ENCODE measurements at regions not wholly inside any gene's neighbourhood (a gene's known extent, or its start where the extent isn't known, plus 50 kb on each side); places are given as distances from the start of the nearest gene placed in this dataset.

- no peaks in the 10 kb centered on the region for H3K27me3 ChIP-seq (ENCODE audit: low read length)
- no peak overlapping the region for H3K27ac ChIP-seq (ENCODE audit: low read depth, low read length)
- TF ChIP-seq CTCF (IDR thresholded peaks at IDR 0.05; ENCODE audit: insufficient read depth, low read length, poor library complexity, severe bottlenecking) = no peak
- TF ChIP-seq EZH2phosphoT487 (conservative IDR thresholded peaks at IDR 0.05; ENCODE audit: low read length) = no peak
Observed at GRCh38 chrX:18102006-18102405, 118.7 kb downstream of the BEND2 start.

GRCh38 chrX:18101087-18101486 is 119.6 kb downstream of the BEND2 start:
- H3K27ac ChIP-seq (ENCODE audit: low read depth, low read length) = no peak overlapping the region
- H3K79me2 ChIP-seq (ENCODE audit: insufficient read depth, low read length) = no peaks in the 10 kb centered on the region
- H3K9ac ChIP-seq (ENCODE audit: low read length) = no peak overlapping the region
- no peaks in the 10 kb centered on the region for H3K27me3 ChIP-seq (ENCODE audit: low read length)
- no peak overlapping the region for H2AFZ ChIP-seq (ENCODE audit: low read depth, low read length, severe bottlenecking)
- H3K9me3 ChIP-seq (ENCODE audit: insufficient read depth, low read length) = no peaks in the 10 kb centered on the region
- no peak overlapping the region for H3K4me2 ChIP-seq (ENCODE audit: low read depth, low read length, poor library complexity, severe bottlenecking)
- H4K20me1 ChIP-seq (ENCODE audit: low read depth, low read length) = no peaks in the 10 kb centered on the region
- no peaks in the 10 kb centered on the region for H3K9me2 ChIP-seq (replicated peaks; ENCODE audit: insufficient read depth, low read length)
- TF ChIP-seq EZH2phosphoT487 (conservative IDR thresholded peaks at IDR 0.05; ENCODE audit: low read length) (no peak), CTCF (IDR thresholded peaks at IDR 0.05; ENCODE audit: insufficient read depth, low read length, poor library complexity, severe bottlenecking) (no peak)
- H3K36me3 ChIP-seq (ENCODE audit: low read length) = no peaks in the 10 kb centered on the region
- H3F3A ChIP-seq (ENCODE audit: insufficient read depth) = no peaks in the 10 kb centered on the region
- no peak overlapping the region for H3K4me3 ChIP-seq (ENCODE audit: insufficient read depth, low read length, poor library complexity, severe bottlenecking)

More at GRCh38 chrX:18102006-18102405, 118.7 kb downstream of the BEND2 start:
- Histone ChIP-seq H3K9ac (ENCODE audit: low read length) (no peak overlapping the region), H3F3A (ENCODE audit: insufficient read depth) (no peaks in the 10 kb centered on the region), H4K20me1 (ENCODE audit: low read depth, low read length) (no peaks in the 10 kb centered on the region), H2AFZ (ENCODE audit: low read depth, low read length, severe bottlenecking) (no peak overlapping the region), H3K79me2 (ENCODE audit: insufficient read depth, low read length) (no peaks in the 10 kb centered on the region), H3K4me3 (ENCODE audit: insufficient read depth, low read length, poor library complexity, severe bottlenecking) (no peak overlapping the region), H3K4me2 (ENCODE audit: low read depth, low read length, poor library complexity, severe bottlenecking) (no peak overlapping the region), H3K9me3 (ENCODE audit: insufficient read depth, low read length) (no peaks in the 10 kb centered on the region), H3K9me2 (replicated peaks; ENCODE audit: insufficient read depth, low read length) (no peaks in the 10 kb centered on the region), H3K36me3 (ENCODE audit: low read length) (no peaks in the 10 kb centered on the region)

- no peak for TF ChIP-seq CTCF (IDR thresholded peaks at IDR 0.05; ENCODE audit: insufficient read depth, low read length, poor library complexity, severe bottlenecking)
- TF ChIP-seq EZH2phosphoT487 (conservative IDR thresholded peaks at IDR 0.05; ENCODE audit: low read length) = no peak
- no peaks in the 10 kb centered on the region for H3K79me2 ChIP-seq (ENCODE audit: insufficient read depth, low read length)
- no peaks in the 10 kb centered on the region for H3F3A ChIP-seq (ENCODE audit: insufficient read depth)
- no peaks in the 10 kb centered on the region for H3K36me3 ChIP-seq (ENCODE audit: low read length)
- no peak overlapping the region for H3K9ac ChIP-seq (ENCODE audit: low read length)
- H3K4me3 ChIP-seq (ENCODE audit: insufficient read depth, low read length, poor library complexity, severe bottlenecking) = no peak overlapping the region
- no peak overlapping the region for H2AFZ ChIP-seq (ENCODE audit: low read depth, low read length, severe bottlenecking)
- no peaks in the 10 kb centered on the region for H4K20me1 ChIP-seq (ENCODE audit: low read depth, low read length)
- no peaks in the 10 kb centered on the region for H3K9me2 ChIP-seq (replicated peaks; ENCODE audit: insufficient read depth, low read length)
- H3K27me3 ChIP-seq (ENCODE audit: low read length) = no peaks in the 10 kb centered on the region
- no peaks in the 10 kb centered on the region for H3K9me3 ChIP-seq (ENCODE audit: insufficient read depth, low read length)
- no peak overlapping the region for H3K27ac ChIP-seq (ENCODE audit: low read depth, low read length)
- no peak overlapping the region for H3K4me2 ChIP-seq (ENCODE audit: low read depth, low read length, poor library complexity, severe bottlenecking)
Observed at GRCh38 chrX:18099745-18100144, 120.9 kb downstream of the BEND2 start.

Measured in SU-DHL-6 (cell line).